ENCODE measurements at regions not wholly inside any gene's neighbourhood (a gene's known extent, or its start where the extent isn't known, plus 50 kb on each side); places are given as distances from the start of the nearest gene placed in this dataset.

DNA sequence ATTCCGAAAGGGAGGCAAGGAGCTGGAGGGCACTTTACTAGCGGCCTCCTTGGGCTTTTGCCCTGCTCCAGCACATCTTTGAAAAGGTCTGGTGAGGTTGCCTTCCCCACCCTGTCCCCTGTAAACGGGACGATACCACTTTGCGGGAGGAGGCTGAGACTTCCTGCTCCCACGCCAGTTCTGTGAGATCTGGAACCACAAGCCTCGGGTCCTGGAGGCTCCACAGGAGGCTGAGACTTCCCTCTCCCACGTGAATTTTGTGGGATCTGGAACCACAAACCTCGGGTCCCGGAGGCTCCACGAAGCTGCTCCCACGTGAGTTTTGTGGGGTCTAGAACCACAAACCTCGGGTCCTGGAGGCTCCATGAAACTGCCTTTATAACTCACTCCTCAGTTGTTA is 209.3 kb downstream of the DLL1 start:
- Histone ChIP-seq H3K4me3 (ENCODE audit: low read length) (no peak overlapping the region), H3K9ac (ENCODE audit: low read length) (no peak overlapping the region), H3K4me1 (ENCODE audit: control insufficient read depth, insufficient read depth, low read length) (no peaks in the 10 kb centered on the region), H3K36me3 (ENCODE audit: control insufficient read depth, insufficient read depth, low read length) (no peaks in the 10 kb centered on the region), H3K27me3 (ENCODE audit: control insufficient read depth, insufficient read depth, low read length) (no peaks in the 10 kb centered on the region), H3K27ac (ENCODE audit: low read depth, low read length) (no peak overlapping the region)

DNA sequence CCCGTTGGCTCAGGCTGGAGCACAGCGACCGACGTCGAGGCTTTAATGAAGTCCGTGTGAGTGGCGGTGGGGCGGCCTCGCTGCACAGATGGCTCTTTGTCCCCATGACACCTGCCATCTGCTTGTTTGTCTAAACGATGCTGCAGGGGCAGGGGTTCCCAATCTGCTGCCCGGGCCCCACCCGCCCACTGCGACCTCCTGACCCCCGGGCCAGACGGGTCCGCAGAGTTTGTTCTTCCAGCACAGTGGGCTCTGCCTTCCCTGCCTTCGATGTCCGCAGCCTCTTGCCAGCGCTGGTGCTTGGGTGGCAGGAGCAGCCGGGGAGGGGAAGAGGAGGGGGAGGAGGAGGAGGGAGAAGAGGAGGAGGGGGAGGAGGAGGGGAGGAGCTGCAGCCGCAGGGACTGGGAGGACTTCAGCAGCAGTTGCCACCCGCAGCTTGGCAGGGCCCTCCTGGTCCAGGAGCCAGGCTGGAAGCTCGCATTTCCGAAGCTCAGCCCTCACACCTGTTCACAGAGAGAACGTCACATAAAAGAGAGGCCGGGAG is 210.0 kb downstream of the DLL1 start:
- Histone ChIP-seq H3K4me1 (ENCODE audit: control insufficient read depth, insufficient read depth, low read length) (no peaks in the 10 kb centered on the region), H3K4me3 (ENCODE audit: low read length) (no peak overlapping the region), H3K27me3 (ENCODE audit: control insufficient read depth, insufficient read depth, low read length) (no peaks in the 10 kb centered on the region), H3K9ac (ENCODE audit: low read length) (no peak overlapping the region), H3K36me3 (ENCODE audit: control insufficient read depth, insufficient read depth, low read length) (no peaks in the 10 kb centered on the region), H3K27ac (ENCODE audit: low read depth, low read length) (no peak overlapping the region)

DNA sequence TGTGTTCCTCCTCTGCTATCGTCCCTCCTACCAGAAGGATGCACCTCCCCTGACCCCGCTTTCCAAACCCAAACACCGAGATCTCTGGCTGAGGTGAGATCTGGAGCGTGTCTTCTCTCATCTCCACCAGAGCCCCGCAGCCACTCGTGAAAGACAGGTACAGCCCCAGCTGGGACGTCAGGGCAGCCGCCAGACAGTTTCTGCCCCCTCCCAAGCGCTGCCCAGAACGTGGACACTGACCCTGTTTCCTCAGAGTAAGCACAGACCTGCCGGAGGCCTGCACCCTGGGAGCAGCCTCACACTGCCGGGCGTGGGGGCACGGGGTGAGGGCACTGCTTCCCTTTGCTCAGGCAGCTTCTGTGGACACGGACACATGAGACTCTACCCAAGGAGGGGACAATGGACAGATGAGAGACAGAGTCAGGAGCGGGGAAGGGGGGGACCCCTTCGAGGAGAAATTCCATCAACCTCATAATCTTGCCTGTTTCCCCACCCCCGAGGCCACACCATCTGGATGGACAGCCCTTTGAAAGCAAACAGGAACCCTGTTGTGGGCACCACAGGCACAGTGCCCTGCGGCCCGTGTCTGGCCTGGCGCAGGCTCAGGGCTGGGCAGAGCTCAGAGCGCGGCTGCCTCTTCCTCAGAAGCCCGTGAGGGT is 210.6 kb downstream of the DLL1 start:
- Histone ChIP-seq H3K9ac (ENCODE audit: low read length) (no peak overlapping the region), H3K4me3 (ENCODE audit: low read length) (no peak overlapping the region), H3K36me3 (ENCODE audit: control insufficient read depth, insufficient read depth, low read length) (no peaks in the 10 kb centered on the region)

DNA sequence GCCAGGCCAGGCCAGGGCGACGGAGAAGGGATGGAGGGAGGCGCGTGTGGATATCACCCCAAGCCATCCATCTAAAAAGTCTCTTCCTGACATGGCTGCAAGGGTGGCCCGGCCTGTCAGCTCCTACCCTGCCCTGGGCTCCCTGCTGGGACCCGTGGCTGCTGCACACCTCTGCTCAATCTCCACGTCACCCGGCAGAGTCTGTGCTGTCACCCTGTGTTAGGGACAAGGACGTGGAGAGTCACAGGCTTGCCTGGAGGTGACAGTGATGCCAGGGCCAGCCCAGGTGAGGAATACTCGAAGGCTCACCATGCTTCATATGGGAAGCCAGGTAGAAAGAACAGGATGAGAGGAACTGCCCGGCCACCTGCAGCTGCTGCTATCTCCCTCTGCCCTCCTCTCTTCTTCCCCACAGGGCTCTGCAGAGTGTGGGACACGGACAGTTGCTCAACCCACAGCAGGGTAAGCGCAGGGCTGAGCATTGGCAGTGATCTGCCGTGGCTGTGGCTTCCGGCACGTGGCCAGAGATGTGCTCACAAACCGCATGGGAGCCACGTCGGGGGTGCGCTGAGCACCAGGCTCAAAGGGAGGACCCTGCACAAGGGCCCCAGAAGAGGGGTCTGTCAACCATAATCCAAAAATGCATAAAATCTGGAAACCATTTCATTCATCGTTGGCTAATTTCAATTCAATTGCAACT is 214.3 kb downstream of the DLL1 start:
- Histone ChIP-seq H3K27ac (ENCODE audit: low read depth, low read length) (no peak overlapping the region), H3K27me3 (ENCODE audit: control insufficient read depth, insufficient read depth, low read length) (no peaks in the 10 kb centered on the region), H3K36me3 (ENCODE audit: control insufficient read depth, insufficient read depth, low read length) (no peaks in the 10 kb centered on the region), H3K9ac (ENCODE audit: low read length) (no peak overlapping the region), H3K4me3 (ENCODE audit: low read length) (no peak overlapping the region), H3K4me1 (ENCODE audit: control insufficient read depth, insufficient read depth, low read length) (no peaks in the 10 kb centered on the region)

More for the DNA sequence above, 210.6 kb downstream of the DLL1 start:
- H3K4me1 ChIP-seq (ENCODE audit: control insufficient read depth, insufficient read depth, low read length), result no peaks in the 10 kb centered on the region
- H3K27me3 ChIP-seq (ENCODE audit: control insufficient read depth, insufficient read depth, low read length), result no peaks in the 10 kb centered on the region
- no peak overlapping the region for H3K27ac ChIP-seq (ENCODE audit: low read depth, low read length)

DNA sequence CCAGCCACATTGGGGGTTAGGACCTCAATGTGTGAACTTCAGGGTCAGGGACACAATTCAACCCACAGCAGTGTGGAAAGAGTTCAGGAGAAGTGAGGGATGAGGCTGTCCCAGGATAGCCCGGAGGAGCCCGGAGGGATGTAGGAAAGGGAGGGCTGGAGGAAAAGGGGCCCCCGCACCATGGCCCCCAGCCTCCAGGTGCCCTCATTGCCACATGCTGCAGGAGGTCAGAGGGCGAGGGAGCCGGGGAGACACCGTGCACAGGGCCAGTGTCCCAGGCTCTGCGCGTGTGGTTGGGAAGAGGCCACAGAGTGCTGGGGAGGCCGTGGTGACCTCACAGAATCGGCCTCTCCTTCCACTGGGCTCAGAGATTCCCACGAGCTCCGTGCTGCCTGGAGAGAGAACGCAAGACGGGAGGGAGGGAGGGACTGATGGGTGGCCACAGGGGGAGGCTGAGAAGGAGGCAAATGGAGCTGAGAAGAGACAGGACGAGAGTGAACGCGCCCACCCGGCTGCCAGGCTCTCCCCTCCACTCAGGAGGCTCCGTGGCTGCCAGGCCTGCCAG is 215.1 kb downstream of the DLL1 start:
- H3K27me3 ChIP-seq (ENCODE audit: control insufficient read depth, insufficient read depth, low read length), result no peaks in the 10 kb centered on the region
- H3K4me3 ChIP-seq (ENCODE audit: low read length), result no peak overlapping the region
- H3K36me3 ChIP-seq (ENCODE audit: control insufficient read depth, insufficient read depth, low read length), result no peaks in the 10 kb centered on the region
- no peak overlapping the region for H3K9ac ChIP-seq (ENCODE audit: low read length)
- no peak overlapping the region for H3K27ac ChIP-seq (ENCODE audit: low read depth, low read length)
- H3K4me1 ChIP-seq (ENCODE audit: control insufficient read depth, insufficient read depth, low read length), result no peaks in the 10 kb centered on the region

DNA sequence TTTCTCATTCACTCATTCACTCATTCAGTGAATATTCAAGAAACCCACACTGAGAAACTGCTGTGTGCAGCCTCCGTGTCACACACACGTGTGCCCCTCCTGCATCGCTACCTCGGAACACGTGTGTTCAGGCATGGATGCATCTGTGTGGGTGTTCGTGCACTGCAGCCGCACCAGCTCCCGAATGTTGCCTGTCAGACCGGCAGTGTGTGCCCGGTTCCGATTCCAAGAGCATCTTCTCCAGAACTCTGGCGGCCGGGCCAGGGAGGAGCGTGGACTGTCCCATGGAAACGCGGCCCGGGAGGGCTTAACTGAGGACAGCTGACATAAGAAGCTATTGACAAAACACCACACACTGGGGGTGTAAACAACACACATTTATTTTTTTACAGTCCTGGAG is 216.0 kb downstream of the DLL1 start:
- no peaks in the 10 kb centered on the region for H3K27me3 ChIP-seq (ENCODE audit: control insufficient read depth, insufficient read depth, low read length)
- H3K4me3 ChIP-seq (ENCODE audit: low read length), result no peak overlapping the region
- no peak overlapping the region for H3K27ac ChIP-seq (ENCODE audit: low read depth, low read length)
- no peaks in the 10 kb centered on the region for H3K36me3 ChIP-seq (ENCODE audit: control insufficient read depth, insufficient read depth, low read length)
- no peaks in the 10 kb centered on the region for H3K4me1 ChIP-seq (ENCODE audit: control insufficient read depth, insufficient read depth, low read length)
- H3K9ac ChIP-seq (ENCODE audit: low read length), result no peak overlapping the region

DNA sequence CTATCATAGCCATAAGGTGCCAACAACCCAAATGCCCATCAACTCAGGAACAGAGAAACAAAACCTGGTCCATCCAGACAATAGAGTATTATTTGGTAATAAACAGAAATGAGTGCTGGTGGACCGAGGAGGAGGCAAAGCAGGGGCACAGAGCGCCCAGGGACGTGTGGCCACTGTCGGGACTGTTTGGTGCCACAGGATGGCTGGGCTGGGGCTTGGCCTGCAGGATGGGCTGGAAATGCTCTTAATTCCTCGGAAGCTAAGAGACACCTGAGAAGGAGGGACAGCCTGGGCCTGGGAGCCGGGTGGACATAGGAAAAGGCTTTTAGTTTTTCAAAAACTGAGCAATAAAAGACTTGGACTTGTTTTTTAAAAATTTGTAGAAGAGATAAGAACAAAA is 216.4 kb downstream of the DLL1 start:
- no peak overlapping the region for H3K27ac ChIP-seq (ENCODE audit: low read depth, low read length)
- no peak overlapping the region for H3K4me3 ChIP-seq (ENCODE audit: low read length)
- H3K36me3 ChIP-seq (ENCODE audit: control insufficient read depth, insufficient read depth, low read length), result no peaks in the 10 kb centered on the region
- H3K9ac ChIP-seq (ENCODE audit: low read length), result no peak overlapping the region
- no peaks in the 10 kb centered on the region for H3K4me1 ChIP-seq (ENCODE audit: control insufficient read depth, insufficient read depth, low read length)
- no peaks in the 10 kb centered on the region for H3K27me3 ChIP-seq (ENCODE audit: control insufficient read depth, insufficient read depth, low read length)

DNA sequence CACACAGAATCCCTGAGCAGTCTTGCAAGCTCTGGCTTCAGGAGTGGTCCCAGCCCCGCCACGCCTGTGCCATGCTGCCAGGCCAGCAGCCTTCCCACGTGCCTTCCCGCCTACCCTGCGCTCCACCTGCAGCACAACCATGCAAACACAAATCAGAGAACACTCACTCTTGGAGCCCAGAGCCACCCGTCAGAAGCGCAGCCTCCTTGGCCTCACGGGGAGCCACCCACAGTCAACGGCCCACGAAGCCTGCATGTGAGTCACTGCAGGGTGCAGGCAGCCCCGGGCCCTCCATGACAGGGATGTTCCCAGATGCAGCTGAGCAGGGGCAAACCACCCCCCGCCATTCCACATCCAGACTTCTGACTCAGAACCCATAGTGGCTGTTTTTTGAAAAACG is 217.0 kb downstream of the DLL1 start:
- H3K4me1 ChIP-seq (ENCODE audit: control insufficient read depth, insufficient read depth, low read length), result no peaks in the 10 kb centered on the region
- no peak overlapping the region for H3K4me3 ChIP-seq (ENCODE audit: low read length)
- no peak overlapping the region for H3K27ac ChIP-seq (ENCODE audit: low read depth, low read length)
- H3K27me3 ChIP-seq (ENCODE audit: control insufficient read depth, insufficient read depth, low read length), result no peaks in the 10 kb centered on the region
- no peaks in the 10 kb centered on the region for H3K36me3 ChIP-seq (ENCODE audit: control insufficient read depth, insufficient read depth, low read length)
- no peak overlapping the region for H3K9ac ChIP-seq (ENCODE audit: low read length)

DNA sequence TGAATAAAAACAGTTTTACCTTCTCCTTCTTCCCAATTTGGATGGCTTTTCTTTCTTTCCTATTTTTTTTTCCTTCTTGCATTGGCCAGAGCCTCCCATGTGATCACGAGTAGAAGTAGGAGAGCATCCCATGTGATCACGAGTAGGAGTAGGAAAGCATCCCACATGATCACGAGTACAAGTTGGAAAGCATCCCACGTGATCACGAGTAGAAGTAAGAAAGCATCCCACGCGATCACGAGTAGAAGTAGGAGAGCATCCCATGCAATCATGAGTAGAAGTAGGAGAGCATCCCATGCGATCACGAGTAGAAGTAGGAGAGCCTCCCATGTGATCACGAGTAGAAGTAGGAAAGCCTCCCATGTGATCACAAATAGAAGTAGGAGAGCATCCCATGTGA is 218.6 kb downstream of the DLL1 start:
- no peaks in the 10 kb centered on the region for H3K36me3 ChIP-seq (ENCODE audit: control insufficient read depth, insufficient read depth, low read length)
- H3K9ac ChIP-seq (ENCODE audit: low read length), result no peak overlapping the region
- no peak overlapping the region for H3K4me3 ChIP-seq (ENCODE audit: low read length)
- H3K27ac ChIP-seq (ENCODE audit: low read depth, low read length), result no peak overlapping the region
- H3K4me1 ChIP-seq (ENCODE audit: control insufficient read depth, insufficient read depth, low read length), result no peaks in the 10 kb centered on the region
- H3K27me3 ChIP-seq (ENCODE audit: control insufficient read depth, insufficient read depth, low read length), result no peaks in the 10 kb centered on the region

DNA sequence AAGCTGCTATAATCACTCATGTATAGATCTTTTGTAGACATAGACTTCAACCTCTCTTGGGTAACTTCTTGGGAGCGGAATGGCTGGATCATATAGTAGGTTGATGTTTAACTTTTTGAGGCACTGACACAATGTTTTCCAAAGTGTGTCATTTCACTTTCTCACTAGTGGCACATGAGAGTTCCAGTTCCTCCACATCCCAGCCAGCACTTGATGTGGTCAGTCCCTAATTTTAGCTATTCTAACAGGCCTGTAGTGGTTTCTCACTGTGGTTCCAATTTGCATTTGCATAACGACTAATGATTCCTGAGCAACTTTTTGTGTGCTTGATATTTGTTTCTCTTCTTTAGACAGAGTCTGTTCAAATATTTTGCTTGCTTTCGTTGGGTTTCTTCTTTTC is 221.3 kb downstream of the DLL1 start:
- H3K9ac ChIP-seq (ENCODE audit: low read length), result no peak overlapping the region
- no peak overlapping the region for H3K4me3 ChIP-seq (ENCODE audit: low read length)
- H3K27ac ChIP-seq (ENCODE audit: low read depth, low read length), result no peak overlapping the region
- H3K36me3 ChIP-seq (ENCODE audit: control insufficient read depth, insufficient read depth, low read length), result no peaks in the 10 kb centered on the region
- no peaks in the 10 kb centered on the region for H3K4me1 ChIP-seq (ENCODE audit: control insufficient read depth, insufficient read depth, low read length)
- H3K27me3 ChIP-seq (ENCODE audit: control insufficient read depth, insufficient read depth, low read length), result peaks cover 3% of the 10 kb centered on the region

DNA sequence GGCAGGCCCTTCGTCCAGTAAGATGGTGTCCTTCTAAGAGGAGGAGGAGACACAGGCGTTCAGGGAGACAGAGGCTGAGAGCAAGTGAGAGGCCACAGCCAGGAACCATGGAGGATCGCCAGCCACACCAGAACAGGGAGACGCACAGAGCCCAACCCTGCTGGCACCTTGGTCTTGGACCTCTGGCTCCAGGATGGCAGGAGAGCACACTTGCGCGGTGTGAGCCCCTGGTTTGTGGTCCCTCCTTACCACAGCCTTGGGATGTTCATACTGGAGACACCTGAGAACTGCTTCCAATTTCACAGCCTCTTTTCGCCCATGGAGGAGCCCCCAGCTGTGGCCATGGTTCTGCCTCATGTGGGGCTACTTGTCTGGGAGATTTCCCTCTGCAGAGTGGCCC is 222.4 kb downstream of the DLL1 start:
- H3K27me3 ChIP-seq (ENCODE audit: control insufficient read depth, insufficient read depth, low read length), result peaks cover 3% of the 10 kb centered on the region
- H3K4me3 ChIP-seq (ENCODE audit: low read length), result no peak overlapping the region
- H3K27ac ChIP-seq (ENCODE audit: low read depth, low read length), result no peak overlapping the region
- H3K4me1 ChIP-seq (ENCODE audit: control insufficient read depth, insufficient read depth, low read length), result no peaks in the 10 kb centered on the region
- H3K36me3 ChIP-seq (ENCODE audit: control insufficient read depth, insufficient read depth, low read length), result no peaks in the 10 kb centered on the region
- no peak overlapping the region for H3K9ac ChIP-seq (ENCODE audit: low read length)

DNA sequence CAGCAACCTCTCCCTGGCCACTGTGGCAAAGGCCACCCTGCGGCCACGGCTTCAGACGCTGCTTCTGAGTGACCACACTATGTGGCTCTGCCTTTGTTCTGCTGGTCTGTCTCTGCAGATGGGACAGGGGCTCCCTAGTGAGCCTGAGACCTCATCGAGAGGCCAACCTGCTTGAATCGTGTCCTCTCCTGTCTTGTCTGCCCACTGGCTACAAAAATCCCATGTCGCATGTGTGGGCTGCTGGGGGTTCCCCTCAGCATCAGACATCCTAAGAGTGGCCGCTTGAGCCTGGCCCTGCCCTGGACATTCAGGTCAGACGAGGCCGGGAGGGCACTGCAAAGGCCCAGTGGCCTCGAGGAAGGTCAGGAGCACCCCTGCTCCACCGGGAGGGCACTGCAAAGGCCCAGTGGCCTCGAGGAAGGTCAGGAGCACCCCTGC is 222.9 kb downstream of the DLL1 start:
- no peaks in the 10 kb centered on the region for H3K36me3 ChIP-seq (ENCODE audit: control insufficient read depth, insufficient read depth, low read length)
- no peak overlapping the region for H3K9ac ChIP-seq (ENCODE audit: low read length)
- H3K27ac ChIP-seq (ENCODE audit: low read depth, low read length), result no peak overlapping the region
- H3K4me3 ChIP-seq (ENCODE audit: low read length), result no peak overlapping the region
- peaks cover 3% of the 10 kb centered on the region for H3K27me3 ChIP-seq (ENCODE audit: control insufficient read depth, insufficient read depth, low read length)
- H3K4me1 ChIP-seq (ENCODE audit: control insufficient read depth, insufficient read depth, low read length), result no peaks in the 10 kb centered on the region

Measured in rectal smooth muscle tissue (tissue), 1 donor.